ENCODE measurements at regions not wholly inside any gene's neighbourhood (a gene's known extent, or its start where the extent isn't known, plus 50 kb on each side); places are given as distances from the start of the nearest gene placed in this dataset.

DNA sequence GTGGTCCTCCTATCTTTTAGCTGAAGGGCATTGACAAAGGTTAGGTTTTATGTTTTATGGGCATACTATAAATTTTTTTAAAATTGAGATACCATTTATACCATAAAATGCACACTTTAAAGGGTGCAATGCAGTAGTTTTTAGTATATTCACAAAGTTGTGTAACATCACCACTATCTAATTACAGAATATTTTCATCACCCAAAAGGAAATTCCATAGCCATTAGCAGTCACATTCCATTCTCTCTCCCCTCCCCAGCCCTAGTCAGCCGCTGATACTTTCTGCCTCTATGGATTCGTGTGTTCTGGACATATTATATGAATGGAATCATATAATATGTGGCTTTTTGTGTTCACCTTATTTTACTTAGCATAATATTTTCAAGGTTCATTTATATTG is 135.8 kb upstream of the B3GALT2 start:
- Histone ChIP-seq H3K9me3 (no peaks in the 10 kb centered on the region), H3K4me1 (no peaks in the 10 kb centered on the region), H3K36me3 (no peaks in the 10 kb centered on the region), H3K4me3 (replicated peaks in 1 of 3) (no peak overlapping the region), H3K27ac (no peak overlapping the region), H3K27me3 (no peaks in the 10 kb centered on the region)
- DNase-seq, result no peak
- TF ChIP-seq POLR2A (IDR thresholded peaks at IDR 0.05) (no peak), CTCF (IDR thresholded peaks at IDR 0.05) (no peak)
- intact Hi-C loops (cut with DNase I), result no loop called here
- WGBS, 2 donors, result 68 to 75% methylated on average over 2 of the region's 2 CpGs

GRCh38 chr1:193321242-193321840 is 134.9 kb upstream of the B3GALT2 start:
- no peaks in the 10 kb centered on the region for H3K27me3 ChIP-seq
- 86 to 97% methylated on average over 2 of the region's 2 CpGs for WGBS, 2 donors
- H3K27ac ChIP-seq, result no peak overlapping the region
- H3K36me3 ChIP-seq, result no peaks in the 10 kb centered on the region
- no peak overlapping the region for H3K4me3 ChIP-seq (replicated peaks in 1 of 3)
- TF ChIP-seq CTCF (IDR thresholded peaks at IDR 0.05) (no peak), POLR2A (IDR thresholded peaks at IDR 0.05) (no peak)
- no peaks in the 10 kb centered on the region for H3K9me3 ChIP-seq
- H3K4me1 ChIP-seq, result no peaks in the 10 kb centered on the region
- DNase-seq, result no peak
- intact Hi-C loops (cut with DNase I), result no loop called here

DNA sequence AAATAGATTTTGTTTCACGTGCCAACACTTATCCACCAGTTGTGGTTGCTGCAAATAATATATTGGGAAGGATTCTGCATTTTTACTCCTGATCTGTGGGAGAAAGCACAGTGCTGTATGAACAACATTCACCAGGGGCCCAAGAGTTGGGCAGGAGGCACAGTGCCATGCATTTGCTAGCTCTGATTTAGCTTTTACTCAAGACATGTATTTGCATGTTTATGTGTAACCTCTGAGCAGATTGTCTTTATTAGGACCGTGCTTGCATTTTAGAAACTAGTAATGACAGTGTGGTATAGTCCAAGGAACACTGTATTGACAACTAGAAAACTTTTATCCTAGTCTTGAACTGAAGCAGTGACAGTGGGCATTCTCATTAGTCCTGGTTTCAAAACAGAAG is 133.9 kb upstream of the B3GALT2 start:
- Histone ChIP-seq H3K9me3 (no peaks in the 10 kb centered on the region), H3K36me3 (no peaks in the 10 kb centered on the region), H3K4me1 (no peaks in the 10 kb centered on the region), H3K4me3 (replicated peaks in 1 of 3) (no peak overlapping the region), H3K27ac (no peak overlapping the region), H3K27me3 (no peaks in the 10 kb centered on the region)
- no peak for DNase-seq
- 68 to 80% methylated on average over 2 of the region's 2 CpGs for WGBS, 2 donors
- intact Hi-C loops (cut with DNase I), result no loop called here
- no peak for TF ChIP-seq CTCF (IDR thresholded peaks at IDR 0.05)
- TF ChIP-seq POLR2A (IDR thresholded peaks at IDR 0.05), result no peak

DNA sequence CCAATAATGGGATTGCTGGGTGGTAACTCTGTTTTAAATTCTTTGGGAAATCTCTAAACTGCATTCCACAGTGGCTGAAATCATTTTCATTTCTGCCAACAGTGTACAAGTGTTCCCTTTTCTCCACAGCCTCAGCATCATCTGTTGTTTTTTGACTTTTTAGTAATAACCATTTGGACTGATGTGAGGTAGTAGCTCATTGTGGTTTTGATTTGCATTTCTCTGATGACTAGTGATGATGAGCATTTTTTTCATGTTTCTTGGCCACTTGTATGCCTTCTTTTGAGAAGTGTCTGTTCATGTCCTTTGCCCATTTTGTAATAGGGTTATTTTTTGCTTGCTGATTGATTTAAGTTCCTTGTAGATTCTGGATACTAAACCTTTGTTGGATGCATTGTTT is 131.9 kb upstream of the B3GALT2 start:
- intact Hi-C loops (cut with DNase I), result no loop called here
- no peaks in the 10 kb centered on the region for H3K36me3 ChIP-seq
- H3K27ac ChIP-seq, result no peak overlapping the region
- no peak for DNase-seq
- no peaks in the 10 kb centered on the region for H3K27me3 ChIP-seq
- no peak overlapping the region for H3K4me3 ChIP-seq (replicated peaks in 1 of 3)
- H3K4me1 ChIP-seq, result no peaks in the 10 kb centered on the region
- H3K9me3 ChIP-seq, result no peaks in the 10 kb centered on the region
- TF ChIP-seq POLR2A (IDR thresholded peaks at IDR 0.05) (no peak), CTCF (IDR thresholded peaks at IDR 0.05) (no peak)

DNA sequence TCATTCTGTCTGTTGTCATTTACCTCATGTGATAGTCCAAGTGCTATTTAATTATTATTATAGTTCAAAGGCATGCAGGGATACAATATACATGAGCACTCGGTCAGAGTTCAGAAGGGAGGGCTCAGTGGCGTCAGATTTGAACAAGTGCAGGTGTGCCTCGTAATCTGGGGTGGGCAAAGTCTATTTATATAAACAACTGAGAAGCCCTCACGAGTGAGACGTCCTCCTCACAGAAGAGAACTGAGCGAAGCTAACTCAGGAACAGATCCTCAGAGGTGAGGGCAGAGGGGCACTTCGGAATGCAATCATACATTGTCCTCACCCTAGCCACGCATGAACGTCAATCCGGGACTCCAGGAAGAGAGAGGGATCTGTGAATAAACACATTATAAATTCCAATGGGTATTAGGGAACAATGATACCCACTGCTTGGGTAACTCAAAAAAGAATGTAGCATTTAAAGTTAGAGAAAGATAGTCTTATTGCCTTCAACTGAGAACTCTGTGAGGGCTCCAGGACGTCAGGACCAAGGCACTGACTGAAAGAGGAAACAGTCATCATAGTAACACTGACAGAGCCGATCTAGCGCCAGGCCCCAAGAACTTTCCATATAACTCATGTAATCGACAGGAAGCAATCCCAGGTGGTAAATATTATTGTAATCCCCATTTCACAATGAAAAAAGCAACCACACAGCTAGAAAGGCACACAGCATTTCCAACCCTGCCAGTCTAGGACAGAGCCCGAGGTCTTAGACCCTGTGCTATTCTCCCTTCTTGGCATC is 127.1 kb upstream of the B3GALT2 start:
- Histone ChIP-seq H3K4me3 (replicated peaks in 1 of 3) (no peak overlapping the region), H3K4me1 (no peaks in the 10 kb centered on the region), H3K9me3 (no peaks in the 10 kb centered on the region), H3K36me3 (no peaks in the 10 kb centered on the region), H3K27me3 (no peaks in the 10 kb centered on the region), H3K27ac (no peak overlapping the region)
- no peak for DNase-seq
- intact Hi-C loops (cut with DNase I), result no loop called here
- TF ChIP-seq POLR2A (IDR thresholded peaks at IDR 0.05) (no peak), CTCF (IDR thresholded peaks at IDR 0.05) (no peak)
- 77 to 82% methylated on average over 15 of the region's 15 CpGs for WGBS, 2 donors

All from thyroid gland (tissue), 4 donors.